ENCODE measurements at regions not wholly inside any gene's neighbourhood (a gene's known extent, or its start where the extent isn't known, plus 50 kb on each side); places are given as distances from the start of the nearest gene placed in this dataset.
"Not testable (repeated sequence)": the region's sequence is repeated elsewhere in the genome, so short reads cannot be mapped to it uniquely, and the experiment has no call there.

- H3K27me3 ChIP-seq (ENCODE audit: control insufficient read depth in 2 of 2, insufficient read depth in 2 of 2, low read length in 2 of 2); H3K9me1 ChIP-seq (ENCODE audit: control insufficient read depth, insufficient read depth, low read length); H3K79me2 ChIP-seq (ENCODE audit: control insufficient read depth, insufficient read depth, low read length); H3K4me2 ChIP-seq (ENCODE audit: insufficient read depth, low read length); intact Hi-C loops (cut with micrococcal nuclease); ATAC-seq; H4K20me1 ChIP-seq (replicated peaks; ENCODE audit: control insufficient read depth, insufficient read depth, low read length); H2AFZ ChIP-seq (ENCODE audit: low read depth, low read length); POLR2A ChIA-PET; H3K4me1 ChIP-seq (replicated peaks in 1 of 2; ENCODE audit: control insufficient read depth in 2 of 2, insufficient read depth in 2 of 2, low read length in 2 of 2); H3K36me3 ChIP-seq (ENCODE audit: control insufficient read depth, insufficient read depth, low read length); CTCF ChIA-PET (ENCODE audit: low intra/inter-chr PET ratio); H3K27ac ChIP-seq (ENCODE audit: extremely low read depth, low read depth, low read length); in situ Hi-C loops (cut with MboI); H3K9ac ChIP-seq (ENCODE audit: insufficient read depth in 1 of 2, low read depth in 2 of 2, low read length in 2 of 2); BruUV-seq (replicated peaks); H3K9me3 ChIP-seq (replicated peaks; ENCODE audit: control insufficient read depth, insufficient read depth, low read depth, low read length); DNase-seq (ENCODE audit: extremely low read depth in 1 of 4, low spot score in 3 of 4); H3K4me3 ChIP-seq; FAIRE-seq: not testable (repeated sequence)
- peak; percentile 17 for TF ChIP-seq NFYB (IDR thresholded peaks at IDR 0.05; ENCODE audit: extremely low read depth, insufficient read length)
- WGBS (ENCODE audit: insufficient coverage, low coverage, missing lambda C conversion rate): 0% methylated on average over 4 of the region's 5 CpGs
Measured at GRCh38 chr13:30054546-30054945, 204.1 kb upstream of the UBL3 start.

GRCh38 chr13:30053939-30054338 lies 203.5 kb upstream of the UBL3 start:
- Histone ChIP-seq H3K4me2 (ENCODE audit: insufficient read depth, low read length) (no peak overlapping the region), H3K36me3 (ENCODE audit: control insufficient read depth, insufficient read depth, low read length) (no peaks in the 10 kb centered on the region), H4K20me1 (replicated peaks; ENCODE audit: control insufficient read depth, insufficient read depth, low read length) (no peaks in the 10 kb centered on the region), H3K9me3 (replicated peaks; ENCODE audit: control insufficient read depth, insufficient read depth, low read depth, low read length) (no peaks in the 10 kb centered on the region), H3K79me2 (ENCODE audit: control insufficient read depth, insufficient read depth, low read length) (no peaks in the 10 kb centered on the region), H3K4me1 (replicated peaks in 1 of 2; ENCODE audit: control insufficient read depth in 2 of 2, insufficient read depth in 2 of 2, low read length in 2 of 2) (no peaks in the 10 kb centered on the region; a peak in 1 of 5 replicates), H3K9me1 (ENCODE audit: control insufficient read depth, insufficient read depth, low read length) (no peaks in the 10 kb centered on the region), H3K27me3 (ENCODE audit: control insufficient read depth in 2 of 2, insufficient read depth in 2 of 2, low read length in 2 of 2) (no peaks in the 10 kb centered on the region), H3K27ac (ENCODE audit: extremely low read depth, low read depth, low read length) (no peak overlapping the region), H3K4me3 (no peak overlapping the region), H3K9ac (ENCODE audit: insufficient read depth in 1 of 2, low read depth in 2 of 2, low read length in 2 of 2) (no peak overlapping the region), H2AFZ (ENCODE audit: low read depth, low read length) (no peak overlapping the region)
- WGBS (ENCODE audit: insufficient coverage, low coverage, missing lambda C conversion rate): 0% methylated on average over 4 of the region's 4 CpGs
- POLR2A ChIA-PET: interaction anchor here (0.8 kb wide), 1 partner anchor 16 kb away, joined by 3 read pairs; no protein-coding TSS in a partner anchor
- no peak for DNase-seq (ENCODE audit: extremely low read depth in 1 of 4, low spot score in 3 of 4)
- no peak for FAIRE-seq
- in situ Hi-C loops (cut with MboI) (no loop called here), intact Hi-C loops (cut with micrococcal nuclease) (no loop called here)
- no peak for ATAC-seq
- BruUV-seq (replicated peaks): no TSS peak
- CTCF ChIA-PET (ENCODE audit: low intra/inter-chr PET ratio): interaction anchor here (0.7 kb wide), 1 partner anchor 10 kb away, joined by 3 read pairs; no protein-coding TSS in a partner anchor
- TF ChIP-seq ZBTB7A (IDR thresholded peaks at IDR 0.05; ENCODE audit: borderline replicate concordance, control insufficient read depth, low read depth, low read length): no peak
- TF ChIP-seq ZBTB49 (CRISPR knock-in tag; IDR thresholded peaks at IDR 0.05; ENCODE audit: borderline replicate concordance): no peak
- TF ChIP-seq SREBF1 (IDR thresholded peaks at IDR 0.05; ENCODE audit: borderline replicate concordance, low read depth, low read length): no peak
- TF ChIP-seq CCNT2 (IDR thresholded peaks at IDR 0.05; ENCODE audit: borderline replicate concordance, extremely low read depth, insufficient read length, low read depth, low read length): no peak
- no peak for TF ChIP-seq CEBPZ (IDR thresholded peaks at IDR 0.05; ENCODE audit: borderline replicate concordance, low read depth, low read length)
- no peak for TF ChIP-seq IRF1 (CRISPR knock-in tag; IDR thresholded peaks at IDR 0.05; ENCODE audit: borderline replicate concordance)
- TF ChIP-seq ZFP1 (CRISPR knock-in tag; IDR thresholded peaks at IDR 0.05): no peak
- TF ChIP-seq ZNF174 (CRISPR knock-in tag; IDR thresholded peaks at IDR 0.05): no peak
